Neural cell (in vitro differentiated cells): ENCODE measurements at regions not wholly inside any gene's neighbourhood (a gene's known extent, or its start where the extent isn't known, plus 50 kb on each side); places are given as distances from the start of the nearest gene placed in this dataset.

Experiments
- H2AFZ ChIP-seq: fragments of 200-600, 300-800 bp; sonication (generic), shearing (Covaris generic); 2 replicates; pipeline ENCODE4 v1.6.0; 2014; ENCODE audit warnings: low read depth, mild to moderate bottlenecking, antibody characterized with exemption, low read length, moderate library complexity
- H3F3A ChIP-seq: fragments of 200-600 bp; shearing (Covaris generic); 2 replicates; pipeline ENCODE4 v1.6.1; 2016; ENCODE audit warnings: mild to moderate bottlenecking, moderate library complexity, mixed read lengths, antibody characterized with exemption, low read length; ENCODE audit not compliant: insufficient read depth, poor library complexity, severe bottlenecking
- H3K27ac ChIP-seq: fragments of 200-600, 300-800 bp; sonication (generic), shearing (Covaris generic); 2 replicates; pipeline ENCODE4 v1.5.1; 2014; ENCODE audit warnings: mild to moderate bottlenecking, low read length, moderate library complexity
- H3K27me3 ChIP-seq: fragments of 300-800, 200-600 bp; sonication (generic), shearing (Covaris generic); 2 replicates; pipeline ENCODE4 v1.6.0; 2014; ENCODE audit warnings: mild to moderate bottlenecking, low read depth, low read length, moderate library complexity; ENCODE audit not compliant: insufficient read depth
- H3K36me3 ChIP-seq: fragments of 300-800, 200-600 bp; sonication (generic), shearing (Covaris generic); 2 replicates; pipeline ENCODE4 v1.5.1; 2014; ENCODE audit warnings: mild to moderate bottlenecking, antibody characterized with exemption, low read length, moderate library complexity; ENCODE audit not compliant: insufficient read depth
- H3K4me2 ChIP-seq: fragments of 300-800, 200-600 bp; sonication (generic), shearing (Covaris generic); 2 replicates; pipeline ENCODE4 v1.6.0; 2014; ENCODE audit warnings: mild to moderate bottlenecking, low read length
- H3K4me3 ChIP-seq: fragments of 300-800, 200-600 bp; sonication (generic), shearing (Covaris generic); 2 replicates; pipeline ENCODE4 v1.5.1; 2014; ENCODE audit warnings: mild to moderate bottlenecking, low read length, moderate library complexity
- H3K79me2 ChIP-seq: fragments of 200-600 bp; shearing (Covaris generic); replicated peaks from 2 replicates; pipeline ENCODE4 v1.6.0; 2014; ENCODE audit warnings: mild to moderate bottlenecking, low read length, moderate library complexity; ENCODE audit not compliant: insufficient read depth
- H3K9ac ChIP-seq: fragments of 300-800, 200-600 bp; sonication (generic), shearing (Covaris generic); 2 replicates; pipeline ENCODE4 v1.6.1; 2016; ENCODE audit warnings: mild to moderate bottlenecking, low read length, mixed read lengths
- H3K9me2 ChIP-seq: fragments of 200-600 bp; shearing (Covaris generic); 2 replicates; pipeline ENCODE4 v1.6.1; 2016; ENCODE audit warnings: mild to moderate bottlenecking, low read length, mixed read lengths; ENCODE audit not compliant: insufficient read depth
- H3K9me3 ChIP-seq: fragments of 200-600, 300-800 bp; sonication (generic), shearing (Covaris generic); 2 replicates; pipeline ENCODE4 v1.6.1; 2016; ENCODE audit warnings: mild to moderate bottlenecking, mixed run types, low read length, moderate library complexity, mixed read lengths
- H4K20me1 ChIP-seq: fragments of 200-600 bp; shearing (Covaris generic); 2 replicates; pipeline ENCODE4 v1.6.1; 2016; ENCODE audit warnings: mild to moderate bottlenecking, mixed run types; ENCODE audit not compliant: insufficient read depth
- CTCF ChIP-seq: fragments of 450-650 bp; IDR thresholded peaks from 2 replicates; pipeline ENCODE4 v1.5.1; 2014; ENCODE audit warnings: antibody characterized with exemption, mild to moderate bottlenecking, moderate library complexity; ENCODE audit not compliant: poor library complexity, severe bottlenecking
- EP300 ChIP-seq: fragments of 450-650 bp; conservative IDR thresholded peaks from 2 replicates; pipeline ENCODE4 v1.6.1; 2014; ENCODE audit warnings: antibody characterized with exemption, mild to moderate bottlenecking, moderate library complexity; ENCODE audit not compliant: poor library complexity, severe bottlenecking
- EZH2 ChIP-seq: fragments of 200-600, 300-800 bp; shearing (Covaris generic), sonication (generic); IDR thresholded peaks from 2 replicates; pipeline ENCODE4 v1.6.1; 2014; ENCODE audit warnings: antibody characterized with exemption, low read length, borderline replicate concordance, mild to moderate bottlenecking; ENCODE audit not compliant: insufficient read depth, poor library complexity, severe bottlenecking
- MXI1 ChIP-seq: fragments of 450-650 bp; conservative IDR thresholded peaks from 2 replicates; pipeline ENCODE4 v1.6.1; 2014; ENCODE audit warnings: antibody characterized with exemption, mild to moderate bottlenecking; ENCODE audit not compliant: poor library complexity, severe bottlenecking
- POLR2AphosphoS5 ChIP-seq: IDR thresholded peaks from 2 replicates; pipeline ENCODE4 v1.6.1; 2012
- RAD21 ChIP-seq: fragments of 450-650 bp; conservative IDR thresholded peaks from 2 replicates; pipeline ENCODE4 v1.6.1; 2014; ENCODE audit warnings: antibody characterized with exemption, mild to moderate bottlenecking, moderate library complexity
- REST ChIP-seq: IDR thresholded peaks from 2 replicates; pipeline ENCODE4 v1.6.1; 2012; ENCODE audit warnings: borderline replicate concordance
- SMC3 ChIP-seq: fragments of 450-650 bp; conservative IDR thresholded peaks from 2 replicates; pipeline ENCODE4 v1.6.1; 2014; ENCODE audit warnings: antibody characterized with exemption, mild to moderate bottlenecking, moderate library complexity; ENCODE audit not compliant: poor library complexity
- TAF1 ChIP-seq: IDR thresholded peaks from 2 replicates; pipeline ENCODE4 v1.6.1; 2012; ENCODE audit warnings: low read depth

- no peaks in the 10 kb centered on the region for H3K79me2 ChIP-seq
- no peak overlapping the region for H3K4me3 ChIP-seq
- H3F3A ChIP-seq: no peaks in the 10 kb centered on the region
- H3K27me3 ChIP-seq: no peaks in the 10 kb centered on the region
- no peak overlapping the region for H3K4me2 ChIP-seq
- H2AFZ ChIP-seq: no peak overlapping the region
- no peaks in the 10 kb centered on the region for H3K36me3 ChIP-seq
- no peaks in the 10 kb centered on the region for H3K9me2 ChIP-seq
- no peak for TF ChIP-seq TAF1
- TF ChIP-seq POLR2AphosphoS5: no peak
- TF ChIP-seq SMC3: no peak
- TF ChIP-seq RAD21: no peak
- no peak for TF ChIP-seq REST
- no peak for TF ChIP-seq EZH2
- TF ChIP-seq MXI1: no peak
- TF ChIP-seq CTCF: no peak
- no peak for TF ChIP-seq EP300
- no peak overlapping the region for H3K27ac ChIP-seq
- H3K9ac ChIP-seq: no peak overlapping the region
- no peaks in the 10 kb centered on the region for H4K20me1 ChIP-seq
- H3K9me3 ChIP-seq: no peaks in the 10 kb centered on the region
Measured at GRCh38 chr16:86718118-86718517, 139.8 kb downstream of the FOXL1 start.

GRCh38 chr16:86722970-86723369, 144.6 kb downstream of the FOXL1 start:
- H3K9me3 ChIP-seq: no peaks in the 10 kb centered on the region
- H3K36me3 ChIP-seq: no peaks in the 10 kb centered on the region
- no peak overlapping the region for H3K4me2 ChIP-seq
- H3K79me2 ChIP-seq: no peaks in the 10 kb centered on the region
- no peak overlapping the region for H3K4me3 ChIP-seq
- H3K9ac ChIP-seq: no peak overlapping the region
- no peak for TF ChIP-seq MXI1
- no peak overlapping the region for H2AFZ ChIP-seq
- no peaks in the 10 kb centered on the region for H3K27me3 ChIP-seq
- no peaks in the 10 kb centered on the region for H3K9me2 ChIP-seq
- H4K20me1 ChIP-seq: no peaks in the 10 kb centered on the region
- no peak overlapping the region for H3K27ac ChIP-seq
- no peaks in the 10 kb centered on the region for H3F3A ChIP-seq

- TF ChIP-seq EP300 (no peak), SMC3 (no peak), CTCF (no peak), MXI1 (no peak), TAF1 (no peak), REST (no peak), RAD21 (no peak), POLR2AphosphoS5 (no peak), EZH2 (no peak)
- no peaks in the 10 kb centered on the region for H3K79me2 ChIP-seq
- no peaks in the 10 kb centered on the region for H3K27me3 ChIP-seq
- no peaks in the 10 kb centered on the region for H4K20me1 ChIP-seq
- no peak overlapping the region for H3K4me3 ChIP-seq
- H3K4me2 ChIP-seq: no peak overlapping the region
- H3K9me3 ChIP-seq: no peaks in the 10 kb centered on the region
- no peak overlapping the region for H3K9ac ChIP-seq
- H3K9me2 ChIP-seq: no peaks in the 10 kb centered on the region
- no peak overlapping the region for H2AFZ ChIP-seq
- no peaks in the 10 kb centered on the region for H3F3A ChIP-seq
- H3K27ac ChIP-seq: peak overlapping the region; percentile 13
- H3K36me3 ChIP-seq: no peaks in the 10 kb centered on the region
Measured at GRCh38 chr16:86723689-86724088, 145.3 kb downstream of the FOXL1 start.
